OCI-LY7 (cell line): ENCODE measurements at regions not wholly inside any gene's neighbourhood (a gene's known extent, or its start where the extent isn't known, plus 50 kb on each side); places are given as distances from the start of the nearest gene placed in this dataset.

Experiments used
- BruUV-seq: library from RNA; stranded (reverse); fragments of 400-500 nt; replicated peaks from 2 replicates; lab custom pipeline; 2021; lab: Mats Ljungman, UMichigan
- CTCF ChIA-PET: fragments of 300-600 bp; sonication (Branson Sonifier 250); formaldehyde crosslinking; loops from one replicate; lab custom pipeline; 2022; ENCODE audit warnings: antibody characterized with exemption; ENCODE audit not compliant: unreplicated experiment; lab: Charles Lee
- POLR2A ChIA-PET: fragments of 300-600 bp; sonication (Branson Sonifier 250); formaldehyde crosslinking; loops from one replicate; lab custom pipeline; 2022; ENCODE audit warnings: antibody characterized with exemption; lab: Charles Lee
- DNase-seq: peaks from one replicate; pipeline ENCODE4 v3.0.0-alpha.2; 2015; ENCODE audit warnings: low spot score
- H2AFZ ChIP-seq: fragments of 200-600 bp; sonication (generic), shearing (Covaris generic); 2 replicates; pipeline ENCODE4 v1.6.1; 2014; ENCODE audit warnings: mild to moderate bottlenecking, antibody characterized with exemption, low read length, moderate library complexity
- H3K27ac ChIP-seq: fragments of 200-600 bp; sonication (generic); 2 replicates; pipeline ENCODE4 v1.5.1; 2014; ENCODE audit warnings: mixed run types, low read depth, mild to moderate bottlenecking, moderate library complexity, low read length, inconsistent platforms; ENCODE audit not compliant: poor library complexity, severe bottlenecking
- H3K36me3 ChIP-seq: fragments of 200-600 bp; sonication (generic); 2 replicates; pipeline ENCODE4 v1.6.1; 2014; ENCODE audit warnings: mild to moderate bottlenecking, antibody characterized with exemption, low read length, moderate library complexity, mixed read lengths; ENCODE audit not compliant: insufficient read depth
- H3K4me1 ChIP-seq: fragments of 200-600 bp; sonication (generic); 2 replicates; pipeline ENCODE4 v1.5.1; 2014; ENCODE audit warnings: mild to moderate bottlenecking, low read length; ENCODE audit not compliant: insufficient read depth, poor library complexity, severe bottlenecking
- H3K4me2 ChIP-seq: fragments of 200-600 bp; sonication (generic); 2 replicates; pipeline ENCODE4 v1.6.1; 2014; ENCODE audit warnings: mild to moderate bottlenecking, low read length
- H3K4me3 ChIP-seq: fragments of 200-600 bp; sonication (generic); 2 replicates; pipeline ENCODE4 v1.5.1; 2014; ENCODE audit warnings: mild to moderate bottlenecking, low read depth, low read length; ENCODE audit not compliant: poor library complexity, severe bottlenecking
- H3K79me2 ChIP-seq: fragments of 200-600 bp; sonication (generic); 2 replicates; pipeline ENCODE4 v1.6.1; 2016; ENCODE audit warnings: low read depth, mild to moderate bottlenecking, low read length, moderate library complexity, mixed read lengths; ENCODE audit not compliant: insufficient read depth
- H3K9me2 ChIP-seq: fragments of 200-600 bp; sonication (generic); 2 replicates; pipeline ENCODE4 v1.6.1; 2016; ENCODE audit warnings: mild to moderate bottlenecking, low read length, mixed read lengths; ENCODE audit not compliant: insufficient read depth
- H3K9me3 ChIP-seq: fragments of 200-600 bp; sonication (generic); 2 replicates; pipeline ENCODE4 v1.6.1; 2014; ENCODE audit warnings: mild to moderate bottlenecking, mixed run types, low read length, mixed read lengths
- H4K20me1 ChIP-seq: fragments of 200-600 bp; sonication (generic); 2 replicates; pipeline ENCODE4 v1.6.1; 2014; ENCODE audit warnings: mild to moderate bottlenecking, antibody characterized with exemption, low read length, moderate library complexity, mixed read lengths; ENCODE audit not compliant: insufficient read depth
- CTCF ChIP-seq: fragments of 200-600 bp; sonication (generic); conservative IDR thresholded peaks from 2 replicates; pipeline ENCODE4 v1.5.1; 2014; ENCODE audit warnings: mild to moderate bottlenecking, antibody characterized with exemption, low read length, moderate library complexity, mixed read lengths
- EZH2phosphoT487 ChIP-seq: fragments of 200-600 bp; sonication (generic); IDR thresholded peaks from 2 replicates; pipeline ENCODE4 v1.6.1; 2018; ENCODE audit warnings: low read depth, borderline replicate concordance, mild to moderate bottlenecking, mixed run types, antibody characterized with exemption, low read length, moderate library complexity, mixed read lengths
- intact Hi-C: fragments of 100-400 bp; cut with micrococcal nuclease; formaldehyde crosslinking; loops from one replicate; pipeline ENCODE4 v1.10.0; 2022; ENCODE audit not compliant: unreplicated experiment

GRCh38 chr16:64065523-64065922, 1056.3 kb downstream of the CDH11 start:
- intact Hi-C loops: no loop called here
- TF ChIP-seq CTCF: no peak
- no peak for TF ChIP-seq EZH2phosphoT487

GRCh38 chr16:64061621-64062020, 1060.2 kb downstream of the CDH11 start:
- intact Hi-C loops: no loop called here
- H4K20me1 ChIP-seq: no peaks in the 10 kb centered on the region
- no peak overlapping the region for H3K4me3 ChIP-seq
- no peak for TF ChIP-seq EZH2phosphoT487
- H3K4me2 ChIP-seq: no peak overlapping the region
- 0 out of 2 replicates have a peak, but pooled peaks cover 7% of the 10 kb centered on the region for H3K9me3 ChIP-seq
- no peaks in the 10 kb centered on the region for H3K79me2 ChIP-seq
- ChIA-PET POLR2A (interaction anchor here (1.0 to 1.4 kb wide), 2 partner anchors 13 to 16 kb away, joined by 3 to 4 read pairs; no protein-coding TSS in a partner anchor), CTCF (no interaction called here)
- H3K4me1 ChIP-seq: no peaks in the 10 kb centered on the region
- H3K36me3 ChIP-seq: no peaks in the 10 kb centered on the region
- no peak for DNase-seq
- no TSS peak for BruUV-seq
- H2AFZ ChIP-seq: no peak overlapping the region
- H3K9me2 ChIP-seq: no peaks in the 10 kb centered on the region
- H3K27ac ChIP-seq: no peak overlapping the region

More at GRCh38 chr16:64065523-64065922, 1056.3 kb downstream of the CDH11 start:
- 0 out of 2 replicates have a peak, but pooled peaks cover 7% of the 10 kb centered on the region for H3K9me3 ChIP-seq
- H3K36me3 ChIP-seq: no peaks in the 10 kb centered on the region
- DNase-seq: no peak
- no peak overlapping the region for H2AFZ ChIP-seq
- H3K9me2 ChIP-seq: no peaks in the 10 kb centered on the region
- no peaks in the 10 kb centered on the region for H3K4me1 ChIP-seq
- ChIA-PET POLR2A (no interaction called here), CTCF (no interaction called here)
- BruUV-seq: no TSS peak
- H3K27ac ChIP-seq: no peak overlapping the region
- H3K4me2 ChIP-seq: no peak overlapping the region
- no peak overlapping the region for H3K4me3 ChIP-seq
- no peaks in the 10 kb centered on the region for H4K20me1 ChIP-seq
- no peaks in the 10 kb centered on the region for H3K79me2 ChIP-seq

GRCh38 chr16:64060631-64061030, 1061.2 kb downstream of the CDH11 start:
- Histone ChIP-seq H3K27ac (no peak overlapping the region), H3K4me1 (no peaks in the 10 kb centered on the region), H3K36me3 (no peaks in the 10 kb centered on the region), H3K4me3 (no peak overlapping the region), H3K4me2 (no peak overlapping the region), H4K20me1 (no peaks in the 10 kb centered on the region), H3K9me2 (no peaks in the 10 kb centered on the region), H3K79me2 (no peaks in the 10 kb centered on the region), H2AFZ (no peak overlapping the region), H3K9me3 (0 out of 2 replicates have a peak, but pooled peaks cover 7% of the 10 kb centered on the region)
- POLR2A ChIA-PET: interaction anchor here (0.6 to 1.4 kb wide), 5 partner anchors 8 to 251 kb away, joined by 3 to 4 read pairs (median 3); no protein-coding TSS in a partner anchor
- TF ChIP-seq EZH2phosphoT487 (no peak), CTCF (no peak)
- no TSS peak for BruUV-seq
- no peak for DNase-seq
- intact Hi-C loops: no loop called here
- CTCF ChIA-PET: no interaction called here
